ENCODE measurements at regions not wholly inside any gene's neighbourhood (a gene's known extent, or its start where the extent isn't known, plus 50 kb on each side); places are given as distances from the start of the nearest gene placed in this dataset.
A peak's percentile ranks its signal among the peaks of the same experiment; 100 is the strongest.

- no peak for TF ChIP-seq POLR2A (IDR thresholded peaks at IDR 0.05)
- H3K27ac ChIP-seq: no peak overlapping the region
- DNase-seq: no peak
- H3K9me3 ChIP-seq: no peaks in the 10 kb centered on the region
- no peaks in the 10 kb centered on the region for H3K27me3 ChIP-seq
- H3K36me3 ChIP-seq: no peaks in the 10 kb centered on the region
- WGBS, 5 donors: 76 to 95% (median 89%) methylated on average over 3 of the region's 3 CpGs
- peaks cover 0 to 3% (median 0%) of the 10 kb centered on the region in 4 donors for H3K4me1 ChIP-seq
- no peak overlapping the region for H3K4me3 ChIP-seq
- intact Hi-C loops (cut with DNase I; ENCODE audit: low total_unique reads): no loop called here
Measured at GRCh38 chr6:169079650-169080049, 174.0 kb downstream of the THBS2 start.

- H3K36me3 ChIP-seq: no peaks in the 10 kb centered on the region
- H3K4me3 ChIP-seq: no peak overlapping the region
- DNase-seq: no peak
- no peaks in the 10 kb centered on the region for H3K9me3 ChIP-seq
- WGBS, 5 donors: 89 to 95% (median 93%) methylated on average over 6 to 7 of the region's 7 CpGs
- H3K4me1 ChIP-seq: peaks cover 0 to 11% (median 0%) of the 10 kb centered on the region in 4 donors
- TF ChIP-seq POLR2A (IDR thresholded peaks at IDR 0.05): no peak
- no peak for TF ChIP-seq POLR2AphosphoS5 (IDR thresholded peaks at IDR 0.05)
- TF ChIP-seq CTCF (IDR thresholded peaks at IDR 0.05): no peak
- TF ChIP-seq EP300 (IDR thresholded peaks at IDR 0.05): no peak
- H3K27me3 ChIP-seq: no peaks in the 10 kb centered on the region
- no peak overlapping the region for H3K27ac ChIP-seq
- intact Hi-C loops (cut with DNase I; ENCODE audit: low total_unique reads): no loop called here
Measured at GRCh38 chr6:169078399-169079145, 175.1 kb downstream of the THBS2 start.

- Histone ChIP-seq H3K4me3 (no peak overlapping the region), H3K27ac (peak overlapping the region in 4 of 5 donors; percentile 50 to 80 (median 74)), H3K9me3 (no peaks in the 10 kb centered on the region), H3K27me3 (no peaks in the 10 kb centered on the region), H3K4me1 (peaks cover 0 to 11% (median 2%) of the 10 kb centered on the region in 4 donors), H3K36me3 (no peaks in the 10 kb centered on the region)
- DNase-seq: peak in 1 of 2 donors; percentile 26
- intact Hi-C loops (cut with DNase I; ENCODE audit: low total_unique reads): no loop called here
- 75 to 81% (median 77%) methylated on average over 7 to 9 of the region's 9 CpGs for WGBS, 5 donors
- TF ChIP-seq POLR2A (IDR thresholded peaks at IDR 0.05) (no peak), CTCF (IDR thresholded peaks at IDR 0.05) (no peak), EP300 (IDR thresholded peaks at IDR 0.05) (no peak), POLR2AphosphoS5 (IDR thresholded peaks at IDR 0.05) (no peak)
Measured at GRCh38 chr6:169075915-169076654, 177.6 kb downstream of the THBS2 start.

GRCh38 chr6:169075211-169075914 is 178.3 kb downstream of the THBS2 start:
- H3K27ac ChIP-seq: peak overlapping the region in 4 of 5 donors; percentile 71 to 80 (median 76)
- WGBS, 5 donors: 53 to 75% (median 65%) methylated on average over 19 of the region's 19 CpGs
- H3K9me3 ChIP-seq: no peaks in the 10 kb centered on the region
- peak; percentile 34 to 94 for DNase-seq
- no peaks in the 10 kb centered on the region for H3K36me3 ChIP-seq
- intact Hi-C loops (cut with DNase I; ENCODE audit: low total_unique reads): no loop called here
- no peaks in the 10 kb centered on the region for H3K27me3 ChIP-seq
- H3K4me1 ChIP-seq: peaks cover 0 to 11% (median 3%) of the 10 kb centered on the region in 4 donors
- TF ChIP-seq POLR2AphosphoS5 (IDR thresholded peaks at IDR 0.05): peak; percentile 63 to 75 (median 67)
- TF ChIP-seq EP300 (IDR thresholded peaks at IDR 0.05): no peak
- H3K4me3 ChIP-seq: no peak overlapping the region

GRCh38 chr6:169074526-169074925 is 179.1 kb downstream of the THBS2 start:
- TF ChIP-seq CTCF (IDR thresholded peaks at IDR 0.05) (no peak), POLR2AphosphoS5 (IDR thresholded peaks at IDR 0.05) (no peak), POLR2A (IDR thresholded peaks at IDR 0.05) (no peak), EP300 (IDR thresholded peaks at IDR 0.05) (no peak)
- Histone ChIP-seq H3K27me3 (no peaks in the 10 kb centered on the region), H3K9me3 (no peaks in the 10 kb centered on the region), H3K4me1 (peaks cover 0 to 11% (median 3%) of the 10 kb centered on the region in 4 donors), H3K27ac (peak overlapping the region in 4 of 5 donors; percentile 71 to 80 (median 76)), H3K36me3 (no peaks in the 10 kb centered on the region), H3K4me3 (no peak overlapping the region)
- peak in 1 of 2 donors; percentile 21 for DNase-seq
- intact Hi-C loops (cut with DNase I; ENCODE audit: low total_unique reads): no loop called here
- 43 to 65% (median 54%) methylated on average over 4 of the region's 4 CpGs for WGBS, 5 donors

Data from stomach (tissue), 8 donors.